ENCODE measurements at regions not wholly inside any gene's neighbourhood (a gene's known extent, or its start where the extent isn't known, plus 50 kb on each side); places are given as distances from the start of the nearest gene placed in this dataset.

DNA sequence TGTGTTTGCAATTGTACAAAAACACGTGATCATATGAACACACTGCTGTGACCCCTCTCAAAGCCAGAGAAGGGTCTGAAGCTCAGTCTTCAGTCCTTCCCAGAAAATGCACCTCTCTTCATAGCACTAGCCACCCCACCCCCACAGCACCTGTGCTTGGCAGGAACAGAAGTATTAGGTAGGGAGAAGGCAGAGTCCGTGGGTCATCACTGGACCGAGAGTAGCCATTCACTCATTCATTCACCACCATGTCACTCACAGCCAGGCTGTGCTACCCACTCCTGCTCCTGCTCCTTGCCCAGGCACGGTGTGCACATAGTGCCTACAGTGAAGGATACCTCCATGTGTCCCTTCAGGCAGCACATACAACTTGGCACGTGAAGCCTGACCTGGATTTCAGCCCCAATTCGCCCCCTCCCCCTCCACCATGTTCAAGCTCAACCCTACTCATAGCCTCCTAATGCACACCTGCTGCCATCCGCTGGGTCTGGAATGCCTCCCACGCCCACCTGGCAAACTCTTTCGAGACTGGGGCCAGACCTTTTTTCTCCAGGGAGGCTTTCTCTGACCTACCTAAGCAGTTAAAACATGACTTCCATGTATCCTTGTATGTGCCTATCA lies 81.9 kb upstream of the GALNT2 start:
- DNase-seq (ENCODE audit: low spot score) = no peak
- WGBS = 81% methylated on average over 9 of the region's 9 CpGs
- TF ChIP-seq, protein P1, sequence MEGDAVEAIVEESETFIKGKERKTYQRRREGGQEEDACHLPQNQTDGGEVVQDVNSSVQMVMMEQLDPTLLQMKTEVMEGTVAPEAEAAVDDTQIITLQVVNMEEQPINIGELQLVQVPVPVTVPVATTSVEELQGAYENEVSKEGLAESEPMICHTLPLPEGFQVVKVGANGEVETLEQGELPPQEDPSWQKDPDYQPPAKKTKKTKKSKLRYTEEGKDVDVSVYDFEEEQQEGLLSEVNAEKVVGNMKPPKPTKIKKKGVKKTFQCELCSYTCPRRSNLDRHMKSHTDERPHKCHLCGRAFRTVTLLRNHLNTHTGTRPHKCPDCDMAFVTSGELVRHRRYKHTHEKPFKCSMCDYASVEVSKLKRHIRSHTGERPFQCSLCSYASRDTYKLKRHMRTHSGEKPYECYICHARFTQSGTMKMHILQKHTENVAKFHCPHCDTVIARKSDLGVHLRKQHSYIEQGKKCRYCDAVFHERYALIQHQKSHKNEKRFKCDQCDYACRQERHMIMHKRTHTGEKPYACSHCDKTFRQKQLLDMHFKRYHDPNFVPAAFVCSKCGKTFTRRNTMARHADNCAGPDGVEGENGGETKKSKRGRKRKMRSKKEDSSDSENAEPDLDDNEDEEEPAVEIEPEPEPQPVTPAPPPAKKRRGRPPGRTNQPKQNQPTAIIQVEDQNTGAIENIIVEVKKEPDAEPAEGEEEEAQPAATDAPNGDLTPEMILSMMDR (IDR thresholded peaks at IDR 0.05) = no peak
- TF ChIP-seq POLR2AphosphoS5 (IDR thresholded peaks at IDR 0.05) (no peak), POLR2A (IDR thresholded peaks at IDR 0.05) (no peak)
- Histone ChIP-seq H3K9me3 (no peaks in the 10 kb centered on the region), H3K27ac (no peak overlapping the region), H3K36me3 (no peaks in the 10 kb centered on the region), H3K4me1 (replicated peaks) (no peaks in the 10 kb centered on the region), H3K27me3 (replicated peaks; ENCODE audit: insufficient read depth) (no peaks in the 10 kb centered on the region), H3K4me3 (no peak overlapping the region)
- intact Hi-C loops (cut with DNase I) = no loop called here

GRCh38 chr1:229985613-229986010 lies 81.4 kb upstream of the GALNT2 start:
- 77% methylated on average over 7 of the region's 7 CpGs for WGBS
- no peak overlapping the region for H3K27ac ChIP-seq
- H3K4me3 ChIP-seq = no peak overlapping the region
- intact Hi-C loops (cut with DNase I) = no loop called here
- H3K27me3 ChIP-seq (replicated peaks; ENCODE audit: insufficient read depth) = no peaks in the 10 kb centered on the region
- TF ChIP-seq POLR2AphosphoS5 (IDR thresholded peaks at IDR 0.05) (no peak), POLR2A (IDR thresholded peaks at IDR 0.05) (no peak)
- TF ChIP-seq, protein P1 (IDR thresholded peaks at IDR 0.05) = no peak
- H3K9me3 ChIP-seq = no peaks in the 10 kb centered on the region
- no peaks in the 10 kb centered on the region for H3K4me1 ChIP-seq (replicated peaks)
- no peaks in the 10 kb centered on the region for H3K36me3 ChIP-seq
- no peak for DNase-seq (ENCODE audit: low spot score)

DNA sequence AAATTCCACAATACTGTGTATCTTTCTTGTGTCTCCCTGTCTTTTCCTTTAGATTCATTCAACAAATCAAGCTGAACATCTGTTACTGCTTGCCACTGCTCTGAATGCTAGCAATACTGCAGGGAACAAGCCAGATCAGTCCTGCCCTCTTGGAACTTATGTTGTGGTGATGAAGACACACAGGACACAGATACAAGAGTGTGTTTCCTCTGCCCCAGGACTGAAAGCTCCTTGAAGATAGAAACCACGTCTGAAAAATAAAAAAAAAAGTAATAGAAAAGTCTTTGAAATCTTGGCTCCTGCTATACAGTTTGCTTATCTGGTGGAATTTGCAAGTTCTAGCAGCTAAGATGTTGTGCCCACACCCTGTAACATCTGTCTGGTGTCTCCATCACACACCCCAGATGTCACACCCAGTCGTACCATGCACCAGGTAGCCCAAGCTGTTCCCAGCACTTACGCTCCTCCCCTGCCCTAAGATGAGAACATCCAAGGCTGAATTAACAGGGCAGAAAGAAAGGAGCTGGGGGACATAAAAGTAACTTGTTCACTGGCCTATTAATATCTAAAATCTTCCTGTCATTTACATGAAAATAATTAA lies 80.2 kb upstream of the GALNT2 start:
- Histone ChIP-seq H3K9me3 (no peaks in the 10 kb centered on the region), H3K27me3 (replicated peaks; ENCODE audit: insufficient read depth) (no peaks in the 10 kb centered on the region), H3K27ac (no peak overlapping the region), H3K4me1 (replicated peaks) (no peaks in the 10 kb centered on the region), H3K4me3 (no peak overlapping the region), H3K36me3 (no peaks in the 10 kb centered on the region)
- TF ChIP-seq POLR2A (IDR thresholded peaks at IDR 0.05) (no peak), POLR2AphosphoS5 (IDR thresholded peaks at IDR 0.05) (no peak)
- TF ChIP-seq, protein P1 (IDR thresholded peaks at IDR 0.05) = no peak
- no peak for DNase-seq (ENCODE audit: low spot score)
- WGBS = 54% methylated on average over 3 of the region's 3 CpGs
- intact Hi-C loops (cut with DNase I) = no loop called here

GRCh38 chr1:229987953-229988352 lies 79.1 kb upstream of the GALNT2 start:
- intact Hi-C loops (cut with DNase I) = no loop called here
- WGBS = 76% methylated on average over 6 of the region's 6 CpGs

More at GRCh38 chr1:229987953-229988352, 79.1 kb upstream of the GALNT2 start:
- Histone ChIP-seq H3K4me3 (no peak overlapping the region), H3K4me1 (replicated peaks) (no peaks in the 10 kb centered on the region), H3K27ac (no peak overlapping the region), H3K9me3 (no peaks in the 10 kb centered on the region), H3K36me3 (no peaks in the 10 kb centered on the region), H3K27me3 (replicated peaks; ENCODE audit: insufficient read depth) (no peaks in the 10 kb centered on the region)
- DNase-seq (ENCODE audit: low spot score) = no peak
- TF ChIP-seq, protein P1 (IDR thresholded peaks at IDR 0.05) = no peak
- TF ChIP-seq POLR2AphosphoS5 (IDR thresholded peaks at IDR 0.05) (no peak), POLR2A (IDR thresholded peaks at IDR 0.05) (no peak)

All from prostate gland (tissue), 2 donors.